Spleen (tissue), 7 donors: ENCODE measurements at regions not wholly inside any gene's neighbourhood (a gene's known extent, or its start where the extent isn't known, plus 50 kb on each side); places are given as distances from the start of the nearest gene placed in this dataset.
"Not testable (repeated sequence)": the region's sequence is repeated elsewhere in the genome, so short reads cannot be mapped to it uniquely, and the experiment has no call there.

Source experiments
- CTCF ChIP-seq, 11 experiments: fragments of 200-600 bp in 7 of 11; fragments of 450-650 bp in 4 of 11; sonication (generic) in 4 of 11; IDR thresholded peaks in 8 of 11; conservative IDR thresholded peaks in 3 of 11; 1 replicate in 7 of 11; 2 replicates in 4 of 11; pipeline versions ENCODE4 v1.4.0 to v1.8.0; 2016 to 2021; ENCODE audit warnings: antibody characterized with exemption in 11 of 11, inconsistent platforms in 4 of 11, mild to moderate bottlenecking in 1 of 11
- POLR2A ChIP-seq, 3 donors: fragments of 450-650 bp; IDR thresholded peaks; one replicate each; pipeline ENCODE4 v1.5.1; 2017; ENCODE audit warnings: antibody characterized with exemption in 3 of 3, mild to moderate bottlenecking in 1 of 3
- POLR2AphosphoS5 ChIP-seq, 3 donors: sonication (generic); formaldehyde crosslinking; IDR thresholded peaks; one replicate each; pipeline ENCODE4 v1.5.1; 2017; ENCODE audit warnings: antibody characterized with exemption in 3 of 3
- donor health status: DM: no; HTN: no; CAD: no; lungs with moderate emphysema.
- donor health status: DM: no; HTN: no; CAD: no.
- donor health status: DM: no; HTN: no; CAD: no.

GRCh38 chr20:16873124-16873523 is 125.0 kb downstream of the OTOR start:
- TF ChIP-seq CTCF (IDR thresholded peaks at IDR 0.05 in 8 of 11, conservative IDR thresholded peaks at IDR 0.05 in 3 of 11); POLR2A (IDR thresholded peaks at IDR 0.05); POLR2AphosphoS5 (IDR thresholded peaks at IDR 0.05): not testable (repeated sequence)
